Testis (tissue), 2 donors: ENCODE measurements at regions not wholly inside any gene's neighbourhood (a gene's known extent, or its start where the extent isn't known, plus 50 kb on each side); places are given as distances from the start of the nearest gene placed in this dataset.

Experiments used
- POLR2A ChIP-seq: fragments of 450-650 bp; IDR thresholded peaks from one replicate; pipeline ENCODE4 v1.6.1; 2017; ENCODE audit warnings: antibody characterized with exemption, mild to moderate bottlenecking, moderate library complexity
- TF ChIP-seq, protein P1 (sequence below), 3 experiments: fragments of 450-650 bp in 2 of 3; fragments of 200-600 bp in 1 of 3; sonication (generic) in 1 of 3; IDR thresholded peaks; one replicate each; pipeline ENCODE4 v1.5.1; 2016 to 2019; ENCODE audit warnings: antibody characterized with exemption in 3 of 3, mild to moderate bottlenecking in 2 of 3, moderate library complexity in 1 of 3

DNA sequence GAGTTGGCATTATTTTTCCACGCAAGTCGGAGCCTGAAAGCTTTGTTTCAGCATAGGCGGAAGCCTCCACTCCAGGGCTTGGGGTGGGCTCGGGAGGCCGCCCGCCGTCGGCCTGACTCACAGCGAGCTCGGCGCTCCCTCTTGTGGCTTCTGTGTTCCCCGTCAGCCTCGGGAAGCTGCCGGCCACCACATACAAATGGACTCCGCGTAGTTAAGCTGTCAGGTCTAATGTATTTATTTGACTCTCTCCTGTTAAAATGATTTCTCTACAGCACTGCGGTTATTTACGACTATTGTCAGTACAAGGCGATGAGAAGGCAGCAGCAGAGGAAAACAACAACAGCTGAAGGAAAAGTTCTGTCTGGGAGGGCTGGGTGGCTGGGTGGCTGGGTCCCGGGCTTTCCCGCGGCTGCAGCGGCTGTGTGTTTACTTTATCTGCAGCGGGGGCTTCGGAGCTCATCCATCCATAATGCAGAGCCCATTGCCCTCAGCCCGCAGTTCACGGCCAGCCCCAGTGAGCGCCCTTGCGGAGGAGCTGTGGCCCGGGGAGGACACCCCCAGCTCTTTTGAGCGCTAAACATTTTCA is 375.7 kb upstream of the CAMK1G start:
- TF ChIP-seq, protein P1, sequence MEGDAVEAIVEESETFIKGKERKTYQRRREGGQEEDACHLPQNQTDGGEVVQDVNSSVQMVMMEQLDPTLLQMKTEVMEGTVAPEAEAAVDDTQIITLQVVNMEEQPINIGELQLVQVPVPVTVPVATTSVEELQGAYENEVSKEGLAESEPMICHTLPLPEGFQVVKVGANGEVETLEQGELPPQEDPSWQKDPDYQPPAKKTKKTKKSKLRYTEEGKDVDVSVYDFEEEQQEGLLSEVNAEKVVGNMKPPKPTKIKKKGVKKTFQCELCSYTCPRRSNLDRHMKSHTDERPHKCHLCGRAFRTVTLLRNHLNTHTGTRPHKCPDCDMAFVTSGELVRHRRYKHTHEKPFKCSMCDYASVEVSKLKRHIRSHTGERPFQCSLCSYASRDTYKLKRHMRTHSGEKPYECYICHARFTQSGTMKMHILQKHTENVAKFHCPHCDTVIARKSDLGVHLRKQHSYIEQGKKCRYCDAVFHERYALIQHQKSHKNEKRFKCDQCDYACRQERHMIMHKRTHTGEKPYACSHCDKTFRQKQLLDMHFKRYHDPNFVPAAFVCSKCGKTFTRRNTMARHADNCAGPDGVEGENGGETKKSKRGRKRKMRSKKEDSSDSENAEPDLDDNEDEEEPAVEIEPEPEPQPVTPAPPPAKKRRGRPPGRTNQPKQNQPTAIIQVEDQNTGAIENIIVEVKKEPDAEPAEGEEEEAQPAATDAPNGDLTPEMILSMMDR (IDR thresholded peaks at IDR 0.05), result peak in 2 of 3 experiments; percentile 44 to 52
- TF ChIP-seq POLR2A, result no peak
